ENCODE measurements at regions not wholly inside any gene's neighbourhood (a gene's known extent, or its start where the extent isn't known, plus 50 kb on each side); places are given as distances from the start of the nearest gene placed in this dataset.
"Not testable (repeated sequence)": the region's sequence is repeated elsewhere in the genome, so short reads cannot be mapped to it uniquely, and the experiment has no call there.

DNA sequence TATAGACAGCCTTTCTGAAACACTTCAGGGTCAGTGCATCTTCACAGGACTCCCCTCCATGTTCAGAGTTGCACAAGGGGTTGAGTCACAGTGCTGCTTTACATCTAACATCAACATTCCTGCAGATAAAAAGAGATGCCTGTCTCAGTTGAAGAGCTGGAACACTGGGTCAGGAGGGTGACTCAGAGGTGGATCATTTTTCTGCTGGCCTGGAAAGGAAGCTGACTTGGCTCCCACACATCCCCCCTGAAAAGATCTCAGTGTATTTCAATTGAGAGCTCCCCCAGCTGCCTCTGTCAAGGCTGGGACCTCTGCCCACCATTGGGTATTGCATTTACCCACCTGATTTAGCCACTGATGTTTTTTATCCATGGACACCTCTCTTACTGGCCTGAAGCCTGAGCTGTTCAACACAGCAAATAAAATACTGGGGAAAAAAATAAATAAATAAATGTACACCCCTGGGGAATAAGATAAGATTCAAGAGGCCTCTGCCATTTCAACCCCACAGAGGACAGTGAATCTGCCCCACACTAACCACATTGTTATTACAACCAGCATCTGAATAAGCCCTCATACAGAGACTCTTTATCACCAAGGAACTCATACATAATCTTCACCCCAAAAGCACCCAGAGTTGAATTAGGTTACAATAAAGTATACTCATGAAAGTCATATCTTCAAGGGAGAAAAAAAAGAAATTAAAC, 716.4 kb downstream of the SEMA5A start:
- no peak overlapping the region for H3K27ac ChIP-seq
- peaks cover 4% of the 10 kb centered on the region for H3K4me1 ChIP-seq (replicated peaks)
- TF ChIP-seq POLR2A (IDR thresholded peaks at IDR 0.05) (no peak), POLR2AphosphoS5 (IDR thresholded peaks at IDR 0.05) (no peak), CTCF (IDR thresholded peaks at IDR 0.05) (no peak)
- H3K27me3 ChIP-seq (replicated peaks; ENCODE audit: insufficient read depth): no peaks in the 10 kb centered on the region
- H3K4me3 ChIP-seq: no peak overlapping the region
- H3K9me3 ChIP-seq: no peaks in the 10 kb centered on the region
- intact Hi-C loops (cut with DNase I): no loop called here
- H3K36me3 ChIP-seq: no peaks in the 10 kb centered on the region
- no peak for DNase-seq (ENCODE audit: low spot score)

DNA sequence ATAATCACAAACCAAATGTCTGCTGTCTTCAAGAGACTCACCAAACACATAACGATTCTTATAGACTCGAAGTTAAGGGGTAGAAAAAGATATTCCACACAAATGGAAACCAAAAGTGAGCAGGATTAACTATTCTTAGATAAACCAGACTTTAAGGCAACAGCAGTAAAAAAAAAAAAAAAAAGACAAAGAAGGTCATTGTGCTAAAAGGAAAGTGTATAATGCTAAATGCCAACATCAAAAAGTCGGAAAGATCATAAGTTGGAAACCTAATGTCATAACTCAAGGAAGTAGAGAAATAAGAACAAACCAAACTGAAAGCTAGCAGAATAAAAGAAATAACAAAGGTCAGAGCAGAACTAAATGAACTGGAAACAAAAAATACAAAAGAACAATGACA, 714.6 kb downstream of the SEMA5A start:
- intact Hi-C loops (cut with DNase I): no loop called here
- Histone ChIP-seq H3K4me1 (replicated peaks) (peaks cover 1% of the 10 kb centered on the region), H3K4me3 (no peak overlapping the region), H3K27me3 (replicated peaks; ENCODE audit: insufficient read depth) (no peaks in the 10 kb centered on the region), H3K9me3 (no peaks in the 10 kb centered on the region), H3K36me3 (no peaks in the 10 kb centered on the region), H3K27ac (no peak overlapping the region)
- 78% methylated on average over 3 of the region's 3 CpGs for WGBS
- TF ChIP-seq CTCF (IDR thresholded peaks at IDR 0.05): no peak
- no peak for TF ChIP-seq POLR2A (IDR thresholded peaks at IDR 0.05)
- TF ChIP-seq POLR2AphosphoS5 (IDR thresholded peaks at IDR 0.05): no peak
- DNase-seq (ENCODE audit: low spot score): no peak

DNA sequence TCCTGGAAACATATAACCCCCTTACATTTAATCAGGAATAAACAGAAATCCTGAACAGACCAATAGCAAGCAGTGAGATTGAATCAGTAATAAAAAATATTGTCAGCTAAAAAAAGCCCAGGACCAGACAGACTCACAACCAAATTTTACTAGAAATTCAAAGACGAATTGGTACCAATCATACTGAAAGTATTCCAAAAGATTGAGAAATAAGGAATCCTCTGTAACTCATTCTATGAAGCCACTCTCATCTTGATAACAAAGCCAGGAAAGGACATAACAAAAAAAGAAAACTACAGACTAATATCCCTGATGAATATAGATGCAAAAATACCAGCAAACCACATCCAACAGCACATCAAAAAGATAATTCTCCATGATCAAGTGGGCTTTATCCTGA, 714.0 kb downstream of the SEMA5A start:
- WGBS: 38% methylated on average over 1 of the region's 1 CpG
- no peaks in the 10 kb centered on the region for H3K27me3 ChIP-seq (replicated peaks; ENCODE audit: insufficient read depth)
- H3K36me3 ChIP-seq: no peaks in the 10 kb centered on the region
- H3K4me3 ChIP-seq: no peak overlapping the region
- no peak for TF ChIP-seq POLR2AphosphoS5 (IDR thresholded peaks at IDR 0.05)
- TF ChIP-seq POLR2A (IDR thresholded peaks at IDR 0.05): no peak
- no peak for TF ChIP-seq CTCF (IDR thresholded peaks at IDR 0.05)
- no peaks in the 10 kb centered on the region for H3K4me1 ChIP-seq (replicated peaks)
- H3K9me3 ChIP-seq: no peaks in the 10 kb centered on the region
- H3K27ac ChIP-seq: no peak overlapping the region
- intact Hi-C loops (cut with DNase I): no loop called here
- no peak for DNase-seq (ENCODE audit: low spot score)

GRCh38 chr5:8839361-8840055, 706.4 kb downstream of the SEMA5A start:
- intact Hi-C loops (cut with DNase I): loop anchor here (10.0 kb wide), 1 partner anchor 705 kb away; the partner anchor contains the start of gene SEMA5A
- H3K4me1 ChIP-seq (replicated peaks): no peaks in the 10 kb centered on the region
- no peaks in the 10 kb centered on the region for H3K36me3 ChIP-seq
- H3K27me3 ChIP-seq (replicated peaks; ENCODE audit: insufficient read depth): no peaks in the 10 kb centered on the region
- no peak overlapping the region for H3K4me3 ChIP-seq
- no peak overlapping the region for H3K27ac ChIP-seq
- no peak for TF ChIP-seq POLR2AphosphoS5 (IDR thresholded peaks at IDR 0.05)
- no peak for TF ChIP-seq POLR2A (IDR thresholded peaks at IDR 0.05)
- no peak for TF ChIP-seq CTCF (IDR thresholded peaks at IDR 0.05)
- no peak for DNase-seq (ENCODE audit: low spot score)
- no peaks in the 10 kb centered on the region for H3K9me3 ChIP-seq
- WGBS: 40% methylated on average over 22 of the region's 22 CpGs

DNA sequence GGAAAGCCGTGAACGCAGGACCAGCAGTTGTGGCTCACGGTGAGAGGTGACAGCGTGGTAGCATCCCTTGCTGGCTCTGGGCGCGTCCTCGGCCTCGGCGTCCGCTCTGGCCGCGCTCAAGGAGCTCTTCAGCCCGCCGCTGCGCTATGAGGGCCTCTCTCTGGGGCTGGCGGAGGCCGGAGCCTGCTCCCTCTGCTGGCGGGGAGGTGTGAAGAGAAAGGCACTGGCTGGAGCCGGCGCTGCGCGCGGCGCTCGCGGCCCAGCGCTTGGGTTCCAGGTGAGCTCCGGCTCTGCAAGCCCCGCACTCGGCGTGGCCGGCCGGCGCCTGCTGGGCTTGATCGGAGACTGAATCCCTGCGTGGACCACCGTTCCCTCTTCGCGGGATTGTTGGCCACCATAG, 705.6 kb downstream of the SEMA5A start:
- Histone ChIP-seq H3K27me3 (replicated peaks; ENCODE audit: insufficient read depth) (no peaks in the 10 kb centered on the region), H3K27ac (no peak overlapping the region), H3K36me3 (no peaks in the 10 kb centered on the region), H3K9me3 (no peaks in the 10 kb centered on the region), H3K4me3 (no peak overlapping the region), H3K4me1 (replicated peaks) (no peaks in the 10 kb centered on the region)
- TF ChIP-seq POLR2A (IDR thresholded peaks at IDR 0.05): no peak
- TF ChIP-seq CTCF (IDR thresholded peaks at IDR 0.05): no peak
- TF ChIP-seq POLR2AphosphoS5 (IDR thresholded peaks at IDR 0.05): no peak
- intact Hi-C loops (cut with DNase I): loop anchor here (10.0 kb wide), 1 partner anchor 705 kb away; the partner anchor contains the start of gene SEMA5A
- WGBS: 91% methylated on average over 39 of the region's 39 CpGs
- DNase-seq (ENCODE audit: low spot score): no peak

DNA sequence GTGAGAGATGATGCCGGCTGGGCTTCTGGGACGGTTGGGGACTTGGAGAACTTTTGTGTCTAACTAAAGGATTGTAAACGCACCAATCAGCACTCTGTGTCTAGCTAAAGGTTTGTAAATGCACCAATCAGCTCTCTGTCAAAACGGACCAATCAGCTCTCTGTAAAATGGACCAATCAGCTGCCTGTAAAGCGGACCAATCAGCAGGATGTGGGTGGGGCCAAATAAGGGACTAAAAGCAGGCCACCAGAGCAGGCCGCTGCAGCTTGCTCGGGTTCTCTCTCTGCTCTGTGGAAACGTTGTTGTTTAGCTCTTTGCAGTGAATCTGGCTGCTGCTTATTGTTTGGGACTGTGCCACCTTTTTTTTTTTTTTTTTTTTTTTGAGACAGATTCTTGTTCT, 705.1 kb downstream of the SEMA5A start:
- WGBS: 95% methylated on average over 8 of the region's 8 CpGs

More for the DNA sequence above, 705.1 kb downstream of the SEMA5A start:
- not testable (repeated sequence) for DNase-seq (ENCODE audit: low spot score); H3K27ac ChIP-seq; H3K4me3 ChIP-seq; H3K9me3 ChIP-seq; H3K36me3 ChIP-seq; H3K27me3 ChIP-seq (replicated peaks; ENCODE audit: insufficient read depth); H3K4me1 ChIP-seq (replicated peaks)
- intact Hi-C loops (cut with DNase I): loop anchor here (10.0 kb wide), 1 partner anchor 704 kb away; the partner anchor contains the start of gene SEMA5A
